HG02678 (cell line): ENCODE measurements at regions not wholly inside any gene's neighbourhood (a gene's known extent, or its start where the extent isn't known, plus 50 kb on each side); places are given as distances from the start of the nearest gene placed in this dataset.

Experiments
- ATAC-seq: cut with Tn5 transposase; IDR thresholded peaks from one replicate; pipeline ENCODE4 v1.9.1; 2021; ENCODE audit warnings: mild to moderate bottlenecking, moderate library complexity; ENCODE audit not compliant: unreplicated experiment

DNA sequence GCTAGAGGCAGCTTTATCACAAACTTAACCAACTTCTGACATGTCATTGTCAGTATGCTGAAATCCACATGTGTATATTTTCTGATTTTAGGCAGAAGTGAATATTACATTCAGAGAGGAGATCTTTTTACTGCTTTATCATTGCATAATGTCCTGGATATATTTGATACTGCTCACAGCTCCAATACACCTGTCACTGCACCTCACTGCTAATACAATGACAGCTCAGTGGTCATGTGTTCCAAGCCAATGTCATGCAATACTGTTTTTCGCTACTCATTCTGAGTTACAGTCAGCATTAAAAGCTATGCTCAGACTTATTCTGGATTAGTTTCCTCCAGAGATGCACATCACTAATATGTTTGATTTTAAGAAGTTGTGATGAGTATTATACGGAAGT, 1604.6 kb downstream of the HACE1 start:
- no peak for ATAC-seq

DNA sequence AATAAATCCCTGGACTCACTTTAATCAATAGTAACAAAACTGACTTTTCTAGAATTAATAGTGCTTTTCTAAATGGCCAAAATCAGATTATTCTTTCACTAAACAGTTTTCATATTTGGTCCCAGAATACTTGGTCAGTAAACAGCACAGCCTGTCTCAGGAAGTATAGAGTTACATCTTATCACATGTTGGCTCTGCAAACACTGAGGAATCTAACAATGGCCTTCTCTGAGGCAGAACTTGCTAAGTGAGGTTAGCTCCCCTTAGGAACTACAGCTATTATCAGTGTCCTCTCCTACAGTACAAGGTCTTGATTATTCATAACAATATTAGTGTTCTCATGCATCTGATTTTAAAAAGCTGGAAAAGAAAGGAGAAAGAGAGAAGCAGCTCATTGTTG, 1622.8 kb downstream of the HACE1 start:
- ATAC-seq, result no peak

- ATAC-seq, result no peak
Observed at GRCh38 chr6:103231181-103231580, 1628.5 kb downstream of the HACE1 start.

DNA sequence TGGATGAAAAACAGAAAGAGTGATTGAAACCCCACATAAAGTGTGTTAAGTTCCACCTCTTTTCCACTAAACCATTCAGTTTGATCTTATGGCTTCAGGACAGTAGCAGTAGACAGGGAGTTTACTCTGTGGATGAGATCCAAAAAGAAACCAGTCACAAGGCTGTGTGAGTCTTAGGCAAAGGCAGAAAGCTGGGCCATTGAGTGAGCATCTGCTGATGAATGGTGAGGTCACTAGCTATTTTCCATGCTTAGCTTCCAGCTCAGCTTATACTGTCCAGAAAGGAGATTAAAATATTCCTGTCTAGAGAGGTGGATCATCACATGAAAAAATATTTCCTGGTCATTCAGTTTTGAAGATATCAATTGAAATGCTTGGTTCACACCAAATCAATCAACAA, 1643.9 kb downstream of the HACE1 start:
- ATAC-seq, result no peak

DNA sequence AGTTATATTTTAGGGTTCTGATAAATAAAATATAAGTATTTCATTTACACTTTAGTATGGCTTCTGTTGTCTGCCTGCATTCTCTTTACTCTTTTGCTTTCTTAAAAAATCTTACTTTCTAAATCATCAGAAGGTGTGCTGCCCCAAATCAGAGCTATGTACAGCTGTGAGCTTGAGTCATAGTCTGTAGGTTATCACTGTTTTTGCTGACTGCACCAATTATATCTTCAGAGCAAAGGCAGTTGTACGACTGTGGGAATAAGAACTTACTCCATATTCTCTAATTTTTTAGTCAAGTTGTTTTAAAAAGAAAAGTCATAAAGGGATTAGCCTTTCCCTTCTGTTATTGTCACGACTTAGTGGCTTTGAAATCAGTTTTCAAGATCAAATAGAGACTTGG, 1649.0 kb downstream of the HACE1 start:
- ATAC-seq, result no peak

DNA sequence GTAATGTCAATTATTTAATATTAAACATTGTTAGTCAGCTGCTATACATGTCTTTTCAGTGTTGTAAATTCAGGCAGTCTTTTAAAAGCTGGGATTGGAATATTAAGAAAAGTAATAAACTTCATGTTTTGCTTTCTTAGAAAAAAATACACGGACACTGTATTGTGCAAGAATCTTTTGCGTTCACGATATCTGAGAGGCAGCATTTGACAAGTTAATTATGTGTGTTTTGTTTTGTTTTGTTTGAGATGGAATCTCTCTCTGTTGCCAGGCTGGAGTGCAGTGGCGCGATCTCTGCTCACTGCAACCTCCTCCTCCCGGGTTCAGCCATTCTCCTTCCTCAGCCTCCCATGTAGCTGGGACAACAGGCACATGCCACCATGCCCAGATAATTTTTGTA, 1661.3 kb downstream of the HACE1 start:
- no peak for ATAC-seq

DNA sequence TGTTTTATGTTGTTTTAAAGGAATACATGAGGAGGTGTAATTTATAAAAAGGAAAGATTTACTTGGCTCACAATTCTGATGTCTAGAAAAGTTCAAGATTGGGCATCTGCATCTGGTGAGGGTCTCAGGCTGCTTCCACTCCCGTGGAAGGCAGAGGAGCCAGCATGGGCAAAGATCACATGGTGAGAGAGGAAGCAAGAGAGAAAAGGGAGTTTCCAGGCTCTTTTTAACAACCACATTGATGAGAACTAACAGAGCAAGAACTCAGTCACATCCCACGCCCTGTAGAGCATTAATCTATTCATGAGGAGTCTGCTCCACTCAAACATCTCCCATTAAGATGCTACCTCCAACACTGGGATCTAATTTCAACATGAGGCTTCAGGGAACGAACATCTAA, 1666.3 kb downstream of the HACE1 start:
- ATAC-seq, result peak; percentile 63

DNA sequence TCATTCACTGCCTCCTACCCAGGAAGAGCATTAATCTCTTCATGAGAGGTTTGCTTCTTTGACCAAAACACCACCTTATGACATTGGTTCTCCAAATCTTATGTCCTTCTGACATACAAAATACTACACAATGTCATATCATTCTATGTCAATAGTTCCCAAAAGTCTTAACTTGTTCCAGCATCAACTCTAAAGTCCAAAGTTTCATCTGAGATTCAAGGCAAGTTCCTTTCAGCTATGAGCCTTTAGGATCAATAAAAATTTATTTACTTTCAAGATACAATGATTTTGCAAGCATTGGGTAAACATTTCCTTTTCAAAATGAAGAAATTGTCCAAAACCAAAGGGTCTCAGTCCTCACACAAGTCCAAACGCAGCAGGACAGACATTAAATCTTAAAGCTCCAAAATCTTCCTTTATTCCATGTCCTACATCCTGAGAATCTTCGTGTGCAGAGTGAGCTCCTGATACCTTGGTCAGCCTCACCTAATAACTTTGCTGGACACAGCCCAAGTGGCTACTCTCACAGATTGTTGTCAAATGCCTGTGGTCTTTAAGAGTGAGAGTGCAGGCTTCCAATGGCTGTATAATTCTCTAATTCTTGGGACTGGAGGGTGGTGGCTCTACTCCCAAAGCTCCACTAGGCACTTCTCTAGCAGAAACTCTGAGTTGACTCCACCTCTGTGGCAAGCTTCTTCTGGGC, 1668.2 kb downstream of the HACE1 start:
- ATAC-seq, result no peak

DNA sequence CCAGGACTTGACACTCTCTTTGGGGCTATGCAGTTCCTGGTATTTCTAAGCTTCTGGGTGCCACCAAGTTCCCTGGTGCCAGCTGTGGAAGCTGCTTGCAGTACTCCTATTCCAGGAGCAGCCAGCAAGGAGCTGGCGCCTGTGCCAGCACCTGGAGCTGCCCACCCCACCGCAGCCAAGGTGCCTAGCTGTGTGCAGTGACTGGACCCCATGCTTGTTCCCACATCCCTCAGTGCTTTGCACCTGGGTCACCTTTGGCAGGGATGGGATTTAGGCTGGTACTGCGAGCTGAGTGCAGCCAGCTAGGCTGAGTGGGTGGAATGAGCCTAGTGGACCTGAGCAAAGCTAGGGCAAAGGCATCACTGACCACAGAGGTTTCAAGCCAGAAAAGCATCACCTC, 1674.9 kb downstream of the HACE1 start:
- no peak for ATAC-seq

GRCh38 chr6:103183831-103184411, 1675.8 kb downstream of the HACE1 start:
- ATAC-seq, result no peak

- no peak for ATAC-seq
Observed at GRCh38 chr6:103178193-103178592, 1681.5 kb downstream of the HACE1 start.

GRCh38 chr6:103177791-103178190, 1681.9 kb downstream of the HACE1 start:
- no peak for ATAC-seq

DNA sequence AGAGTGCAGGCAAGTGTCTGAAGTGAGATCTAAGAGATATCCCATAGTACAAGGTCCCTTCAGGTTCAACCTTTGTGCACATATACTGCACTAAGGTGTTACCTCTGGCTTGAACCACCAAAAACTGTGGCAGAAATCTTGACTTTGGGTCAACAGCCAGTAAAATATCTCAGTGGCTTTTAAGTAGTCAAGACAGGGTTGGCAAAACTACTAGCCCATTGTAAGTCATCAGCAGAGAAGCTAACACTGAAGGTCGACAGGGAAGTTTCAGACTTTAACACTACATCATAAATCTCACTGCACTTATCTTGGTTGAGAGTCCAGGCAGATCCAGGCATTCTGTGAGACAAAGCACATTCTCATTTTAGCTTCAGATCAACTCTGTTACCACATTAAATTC, 1684.7 kb downstream of the HACE1 start:
- ATAC-seq, result no peak

DNA sequence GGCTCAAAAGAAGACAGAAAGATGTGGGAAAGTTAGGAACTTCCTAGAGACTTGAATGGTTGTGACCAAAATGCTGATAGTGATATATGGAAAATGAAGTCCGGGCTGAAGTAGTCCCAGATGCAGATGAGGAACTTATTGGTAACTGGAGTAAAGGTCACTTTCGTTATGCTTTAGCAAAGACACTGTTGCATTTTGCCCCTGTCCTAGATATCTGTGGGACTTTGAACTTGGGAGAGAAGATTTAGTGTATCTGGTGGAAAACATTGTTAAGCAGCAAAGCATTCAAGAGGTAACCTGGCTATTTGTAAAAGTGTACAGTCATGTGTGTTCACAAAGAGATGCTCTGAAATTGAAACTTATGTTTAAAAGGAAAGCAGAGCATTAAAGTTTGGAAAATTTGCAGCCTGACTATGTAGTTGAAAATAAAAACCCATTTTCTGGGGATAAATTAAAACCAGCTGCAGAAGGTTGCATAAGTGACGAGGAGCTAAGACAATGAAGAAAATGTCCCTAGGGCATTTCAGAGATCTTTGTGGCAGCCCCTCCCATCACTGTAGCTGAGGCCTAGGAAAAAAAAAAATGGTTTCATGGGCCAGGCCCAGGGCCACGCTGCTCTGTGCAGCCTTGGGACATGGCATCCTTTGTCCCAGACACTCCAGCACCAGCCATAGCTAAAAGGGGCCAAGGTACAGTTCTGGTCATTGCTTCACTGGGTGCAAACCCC, 1692.2 kb downstream of the HACE1 start:
- ATAC-seq, result no peak

- no peak for ATAC-seq
Observed at GRCh38 chr6:103154779-103155572, 1704.7 kb downstream of the HACE1 start.

- ATAC-seq, result no peak
Observed at GRCh38 chr6:103153016-103153415, 1706.7 kb downstream of the HACE1 start.

DNA sequence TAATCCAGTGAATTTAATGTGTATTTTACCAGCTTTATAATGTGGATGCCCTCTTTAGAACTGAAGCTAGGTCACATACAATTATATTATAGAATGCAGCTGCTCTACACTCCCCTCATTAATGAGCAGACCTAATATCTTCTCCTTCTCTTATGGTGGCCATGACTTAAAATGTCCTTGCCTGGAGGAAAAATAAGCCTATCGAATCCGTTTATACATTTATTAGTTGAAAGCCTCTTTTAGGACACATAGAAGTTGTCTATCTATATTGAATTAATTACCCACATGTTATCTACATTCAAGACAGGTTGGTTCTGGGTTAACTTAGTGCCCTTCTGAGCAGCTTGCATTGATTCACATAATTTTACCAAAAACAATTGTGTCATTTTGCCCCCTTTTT, 1716.8 kb downstream of the HACE1 start:
- ATAC-seq, result no peak

GRCh38 chr6:103140308-103141027, 1719.3 kb downstream of the HACE1 start:
- no peak for ATAC-seq

- no peak for ATAC-seq
Observed at GRCh38 chr6:103139377-103139776, 1720.3 kb downstream of the HACE1 start.

DNA sequence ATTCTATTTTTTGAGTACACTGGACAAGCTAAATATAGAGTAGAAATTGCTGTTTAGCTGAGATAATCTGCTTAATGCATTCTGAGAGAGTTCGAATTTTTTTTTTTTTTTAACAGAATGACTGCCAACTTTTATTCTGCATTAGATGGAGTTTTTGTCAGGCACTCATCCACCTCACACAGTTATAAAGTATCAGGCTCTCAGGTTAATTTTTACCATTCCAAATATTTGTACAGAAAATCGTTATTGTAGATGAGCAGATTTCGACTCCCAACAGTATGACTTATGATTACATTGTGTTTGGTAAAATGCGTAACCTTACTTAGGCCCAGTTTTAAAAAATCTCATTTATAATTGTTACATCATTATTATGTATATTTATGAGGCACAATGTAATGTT, 1731.0 kb downstream of the GRIK2 start:
- no peak for ATAC-seq
